HG02763 (cell line): ENCODE measurements at regions not wholly inside any gene's neighbourhood (a gene's known extent, or its start where the extent isn't known, plus 50 kb on each side); places are given as distances from the start of the nearest gene placed in this dataset.
"Not testable (repeated sequence)": the region's sequence is repeated elsewhere in the genome, so short reads cannot be mapped to it uniquely, and the experiment has no call there.

Source experiments
- ATAC-seq: cut with Tn5 transposase; IDR thresholded peaks from one replicate; pipeline ENCODE4 v1.9.1; 2021; ENCODE audit warnings: mild to moderate bottlenecking, moderate library complexity; ENCODE audit not compliant: unreplicated experiment

- not testable (repeated sequence) for ATAC-seq
Measured at GRCh38 chr21:6092401-6092800, 4429.0 kb upstream of the TPTE start.

- ATAC-seq: not testable (repeated sequence)
Measured at GRCh38 chr21:6093419-6093818, 4428.0 kb upstream of the TPTE start.

- ATAC-seq: not testable (repeated sequence)
Measured at GRCh38 chr21:6093870-6094269, 4427.5 kb upstream of the TPTE start.

GRCh38 chr21:6095304-6095703 is 4426.1 kb upstream of the TPTE start:
- not testable (repeated sequence) for ATAC-seq

- ATAC-seq: not testable (repeated sequence)
Measured at GRCh38 chr21:6096560-6097424, 4424.6 kb upstream of the TPTE start.

- ATAC-seq: not testable (repeated sequence)
Measured at GRCh38 chr21:6097736-6098135, 4423.6 kb upstream of the TPTE start.

GRCh38 chr21:6098191-6098935 is 4423.0 kb upstream of the TPTE start:
- not testable (repeated sequence) for ATAC-seq

GRCh38 chr21:6101588-6101987 is 4419.8 kb upstream of the TPTE start:
- ATAC-seq: not testable (repeated sequence)

- ATAC-seq: not testable (repeated sequence)
Measured at GRCh38 chr21:6104546-6104945, 4416.8 kb upstream of the TPTE start.

GRCh38 chr21:6106686-6107567 is 4414.5 kb upstream of the TPTE start:
- ATAC-seq: not testable (repeated sequence)

- not testable (repeated sequence) for ATAC-seq
Measured at GRCh38 chr21:6108894-6109293, 4412.5 kb upstream of the TPTE start.

- not testable (repeated sequence) for ATAC-seq
Measured at GRCh38 chr21:6109774-6110173, 4411.6 kb upstream of the TPTE start.

GRCh38 chr21:6110716-6111343 is 4410.6 kb upstream of the TPTE start:
- ATAC-seq: peak; percentile 80

GRCh38 chr21:6111354-6111753 is 4410.0 kb upstream of the TPTE start:
- peak; percentile 7 for ATAC-seq

GRCh38 chr21:6118336-6118735 is 4403.0 kb upstream of the TPTE start:
- not testable (repeated sequence) for ATAC-seq

- not testable (repeated sequence) for ATAC-seq
Measured at GRCh38 chr21:6120863-6121262, 4400.5 kb upstream of the TPTE start.

- ATAC-seq: not testable (repeated sequence)
Measured at GRCh38 chr21:6122629-6123028, 4398.8 kb upstream of the TPTE start.

- ATAC-seq: not testable (repeated sequence)
Measured at GRCh38 chr21:6123224-6123623, 4398.2 kb upstream of the TPTE start.

- not testable (repeated sequence) for ATAC-seq
Measured at GRCh38 chr21:6125549-6126240, 4395.7 kb upstream of the TPTE start.
